Neuron (in vitro differentiated cells): ENCODE measurements at regions not wholly inside any gene's neighbourhood (a gene's known extent, or its start where the extent isn't known, plus 50 kb on each side); places are given as distances from the start of the nearest gene placed in this dataset.

ENCODE experiments used
- H2AFZ ChIP-seq: one replicate; pipeline ENCODE4 v1.6.1; 2013; ENCODE audit warnings: low read depth, mild to moderate bottlenecking, inconsistent platforms, low read length, moderate library complexity
- H3K27me3 ChIP-seq: one replicate; pipeline ENCODE4 v1.6.1; 2013; ENCODE audit warnings: low read length; ENCODE audit not compliant: insufficient read depth
- H3K36me3 ChIP-seq: one replicate; pipeline ENCODE4 v1.6.1; 2013; ENCODE audit warnings: low read length; ENCODE audit not compliant: insufficient read depth
- H3K4me1 ChIP-seq: one replicate; pipeline ENCODE4 v1.6.1; 2013; ENCODE audit warnings: low read length; ENCODE audit not compliant: insufficient read depth
- H3K4me3 ChIP-seq: 2 replicates; pipeline ENCODE4 v1.5.1; 2013; ENCODE audit warnings: mild to moderate bottlenecking, low read length, moderate library complexity
- H3K9me3 ChIP-seq: one replicate; pipeline ENCODE4 v1.6.1; 2013; ENCODE audit warnings: low read length

- H3K4me3 ChIP-seq: no peak overlapping the region
- no peaks in the 10 kb centered on the region for H3K36me3 ChIP-seq
- peaks cover 13% of the 10 kb centered on the region for H3K4me1 ChIP-seq
- H2AFZ ChIP-seq: no peak overlapping the region
- no peaks in the 10 kb centered on the region for H3K27me3 ChIP-seq
- H3K9me3 ChIP-seq: peaks cover 3% of the 10 kb centered on the region
Observed at GRCh38 chr4:186806679-186807421, 83.2 kb upstream of the FAT1 start.

GRCh38 chr4:186807808-186808629 is 84.4 kb upstream of the FAT1 start:
- Histone ChIP-seq H3K4me1 (peaks cover 13% of the 10 kb centered on the region), H2AFZ (no peak overlapping the region), H3K36me3 (no peaks in the 10 kb centered on the region), H3K27me3 (no peaks in the 10 kb centered on the region), H3K9me3 (peaks cover 3% of the 10 kb centered on the region), H3K4me3 (no peak overlapping the region)

- Histone ChIP-seq H3K4me3 (no peak overlapping the region), H3K36me3 (no peaks in the 10 kb centered on the region), H2AFZ (no peak overlapping the region), H3K4me1 (peaks cover 13% of the 10 kb centered on the region), H3K27me3 (no peaks in the 10 kb centered on the region), H3K9me3 (peaks cover 3% of the 10 kb centered on the region)
Observed at GRCh38 chr4:186808630-186809018, 85.0 kb upstream of the FAT1 start.

GRCh38 chr4:186809070-186809469 is 85.4 kb upstream of the FAT1 start:
- H3K36me3 ChIP-seq: no peaks in the 10 kb centered on the region
- no peaks in the 10 kb centered on the region for H3K27me3 ChIP-seq

GRCh38 chr4:186810613-186811150 is 87.0 kb upstream of the FAT1 start:
- peaks cover 13% of the 10 kb centered on the region for H3K4me1 ChIP-seq
- no peak overlapping the region for H2AFZ ChIP-seq
- no peaks in the 10 kb centered on the region for H3K27me3 ChIP-seq
- H3K9me3 ChIP-seq: peaks cover 3% of the 10 kb centered on the region
- no peak overlapping the region for H3K4me3 ChIP-seq
- H3K36me3 ChIP-seq: no peaks in the 10 kb centered on the region

More at GRCh38 chr4:186809070-186809469, 85.4 kb upstream of the FAT1 start:
- H3K4me1 ChIP-seq: peaks cover 13% of the 10 kb centered on the region
- H2AFZ ChIP-seq: no peak overlapping the region
- no peak overlapping the region for H3K4me3 ChIP-seq
- peaks cover 3% of the 10 kb centered on the region for H3K9me3 ChIP-seq

- Histone ChIP-seq H3K27me3 (no peaks in the 10 kb centered on the region), H2AFZ (no peak overlapping the region), H3K4me1 (peaks cover 9% of the 10 kb centered on the region), H3K4me3 (no peak overlapping the region), H3K9me3 (peaks cover 3% of the 10 kb centered on the region), H3K36me3 (no peaks in the 10 kb centered on the region)
Observed at GRCh38 chr4:186812592-186812991, 88.9 kb upstream of the FAT1 start.

- peaks cover 3% of the 10 kb centered on the region for H3K9me3 ChIP-seq
- H3K4me1 ChIP-seq: peaks cover 9% of the 10 kb centered on the region
- H3K36me3 ChIP-seq: no peaks in the 10 kb centered on the region
- H3K27me3 ChIP-seq: no peaks in the 10 kb centered on the region
- no peak overlapping the region for H2AFZ ChIP-seq
- no peak overlapping the region for H3K4me3 ChIP-seq
Observed at GRCh38 chr4:186813377-186814068, 89.9 kb upstream of the FAT1 start.

- H2AFZ ChIP-seq: no peak overlapping the region
- no peaks in the 10 kb centered on the region for H3K36me3 ChIP-seq
- peaks cover 5% of the 10 kb centered on the region for H3K4me1 ChIP-seq
- peaks cover 3% of the 10 kb centered on the region for H3K9me3 ChIP-seq
- no peaks in the 10 kb centered on the region for H3K27me3 ChIP-seq
- no peak overlapping the region for H3K4me3 ChIP-seq
Observed at GRCh38 chr4:186814535-186815070, 90.9 kb upstream of the FAT1 start.

- Histone ChIP-seq H3K4me1 (peaks cover 2% of the 10 kb centered on the region), H3K4me3 (no peak overlapping the region), H2AFZ (no peak overlapping the region), H3K9me3 (no peaks in the 10 kb centered on the region), H3K36me3 (no peaks in the 10 kb centered on the region), H3K27me3 (no peaks in the 10 kb centered on the region)
Observed at GRCh38 chr4:186819342-186820086, 95.9 kb upstream of the FAT1 start.

- Histone ChIP-seq H2AFZ (no peak overlapping the region), H3K27me3 (no peaks in the 10 kb centered on the region), H3K9me3 (no peaks in the 10 kb centered on the region), H3K4me3 (no peak overlapping the region), H3K36me3 (no peaks in the 10 kb centered on the region), H3K4me1 (peaks cover 2% of the 10 kb centered on the region)
Observed at GRCh38 chr4:186820391-186820891, 96.8 kb upstream of the FAT1 start.

- Histone ChIP-seq H3K4me3 (no peak overlapping the region), H3K9me3 (no peaks in the 10 kb centered on the region), H2AFZ (no peak overlapping the region), H3K4me1 (peaks cover 2% of the 10 kb centered on the region), H3K27me3 (no peaks in the 10 kb centered on the region), H3K36me3 (no peaks in the 10 kb centered on the region)
Observed at GRCh38 chr4:186823989-186824388, 100.3 kb upstream of the FAT1 start.

GRCh38 chr4:186825069-186825468 is 101.4 kb upstream of the FAT1 start:
- Histone ChIP-seq H3K4me3 (no peak overlapping the region), H3K27me3 (no peaks in the 10 kb centered on the region), H3K4me1 (peaks cover 2% of the 10 kb centered on the region), H2AFZ (no peak overlapping the region), H3K36me3 (no peaks in the 10 kb centered on the region), H3K9me3 (no peaks in the 10 kb centered on the region)
